Endothelial cell of umbilical vein (primary cell): ENCODE measurements at regions not wholly inside any gene's neighbourhood (a gene's known extent, or its start where the extent isn't known, plus 50 kb on each side); places are given as distances from the start of the nearest gene placed in this dataset.

Experiments used
- BruUV-seq: library from RNA; stranded (reverse); fragments of 400-500 nt; replicated peaks from 2 replicates; lab custom pipeline; 2021; lab: Mats Ljungman, UMichigan
- CTCF ChIA-PET: fragments of 300-600, 350-600 bp; sonication (Branson Sonifier 250); formaldehyde crosslinking; loops from one replicate; lab custom pipeline; 2021; ENCODE audit warnings: antibody characterized with exemption, inconsistent platforms; lab: Charles Lee
- POLR2A ChIA-PET: fragments of 300-600, 350-600 bp; sonication (Branson Sonifier 250); formaldehyde crosslinking; loops from one replicate; lab custom pipeline; 2021; ENCODE audit warnings: antibody characterized with exemption, inconsistent platforms; lab: Charles Lee
- DNase-seq: peaks from one replicate; pipeline ENCODE4 v3.0.0-alpha.2; 2011; ENCODE audit warnings: low read depth, low spot score
- FAIRE-seq: peaks from 2 replicates; lab custom pipeline; 2011; peaks lifted over from hg19 to GRCh38; lab: Jason Lieb, UNC
- H2AFZ ChIP-seq: 2 replicates; pipeline ENCODE4 v1.6.0; 2012; ENCODE audit warnings: low read depth, low read length, control low read depth, inconsistent platforms
- H3K27ac ChIP-seq: 2 replicates; pipeline ENCODE4 v1.5.1; 2011; ENCODE audit warnings: low read depth, mild to moderate bottlenecking, control low read depth, low read length, moderate library complexity; ENCODE audit not compliant: insufficient read depth
- H3K27me3 ChIP-seq, 2 experiments: 2 replicates each; pipeline versions ENCODE4 v1.6.0 to v1.6.1; 2011; ENCODE audit warnings: low read length in 2 of 2, mixed read lengths in 1 of 2; ENCODE audit not compliant: control insufficient read depth in 2 of 2, insufficient read depth in 2 of 2
- H3K36me3 ChIP-seq, 2 experiments: 2 replicates in 1 of 2; 3 replicates in 1 of 2; pipeline ENCODE4 v1.5.1; 2011; ENCODE audit warnings: low read length in 2 of 2, mild to moderate bottlenecking in 1 of 2, moderate library complexity in 1 of 2; ENCODE audit not compliant: control insufficient read depth in 2 of 2, insufficient read depth in 2 of 2; ENCODE audit errors: extremely low read depth in 1 of 2
- H3K4me1 ChIP-seq: 3 replicates; pipeline ENCODE4 v1.5.1; 2011; ENCODE audit warnings: mild to moderate bottlenecking, low read length; ENCODE audit not compliant: control insufficient read depth, insufficient read depth; ENCODE audit errors: extremely low read depth
- H3K4me2 ChIP-seq: 2 replicates; pipeline ENCODE4 v1.6.1; 2011; ENCODE audit warnings: low read length, control low read depth, mixed read lengths; ENCODE audit not compliant: insufficient read depth
- H3K4me3 ChIP-seq, 3 experiments: fragments of 200-600 bp in 1 of 3; sonication (generic), shearing (Covaris generic) in 1 of 3; replicated peaks in 1 of 3; 2 replicates each; pipeline ENCODE4 v1.5.1; 2011 to 2016; ENCODE audit warnings: control low read depth in 3 of 3, low read length in 3 of 3, mild to moderate bottlenecking in 2 of 3, inconsistent platforms in 1 of 3, low read depth in 1 of 3, moderate library complexity in 1 of 3; ENCODE audit not compliant: insufficient read depth in 1 of 3
- H3K79me2 ChIP-seq: 2 replicates; pipeline ENCODE4 v1.6.0; 2012; ENCODE audit warnings: low read length, inconsistent platforms; ENCODE audit not compliant: control insufficient read depth, insufficient read depth
- H3K9ac ChIP-seq: replicated peaks from 2 replicates; pipeline ENCODE3; 2011; ENCODE audit warnings: low read length, control low read depth; ENCODE audit not compliant: insufficient read depth; ENCODE audit errors: extremely low read depth
- H3K9me1 ChIP-seq: replicated peaks from 3 replicates; pipeline ENCODE4 v1.6.0; 2011; ENCODE audit warnings: mild to moderate bottlenecking, low read length; ENCODE audit not compliant: control insufficient read depth, insufficient read depth; ENCODE audit errors: extremely low read depth
- H3K9me3 ChIP-seq: replicated peaks from 2 replicates; pipeline ENCODE4 v1.5.1; 2012; ENCODE audit warnings: low read length, inconsistent platforms; ENCODE audit not compliant: control insufficient read depth, insufficient read depth
- H4K20me1 ChIP-seq: replicated peaks from 2 replicates; pipeline ENCODE3; 2011; ENCODE audit warnings: mild to moderate bottlenecking, low read length; ENCODE audit not compliant: control insufficient read depth, insufficient read depth; ENCODE audit errors: extremely low read depth
- EZH2 ChIP-seq: IDR thresholded peaks from 2 replicates; pipeline ENCODE4 v1.6.1; 2012; ENCODE audit warnings: borderline replicate concordance, low read depth, mild to moderate bottlenecking, moderate library complexity, low read length, inconsistent platforms; ENCODE audit not compliant: severe bottlenecking
- FOS ChIP-seq: IDR thresholded peaks from 2 replicates; pipeline ENCODE4 v1.6.1; 2011; ENCODE audit warnings: mild to moderate bottlenecking, low read length, moderate library complexity, borderline replicate concordance; ENCODE audit not compliant: insufficient read depth
- GATA2 ChIP-seq: IDR thresholded peaks from 2 replicates; pipeline ENCODE4 v1.7.0; 2011; ENCODE audit warnings: low read depth, mild to moderate bottlenecking, moderate library complexity, mixed read lengths, low read length; ENCODE audit not compliant: insufficient read length, insufficient read depth
- JUN ChIP-seq: IDR thresholded peaks from 2 replicates; pipeline ENCODE4 v1.6.1; 2011; ENCODE audit warnings: borderline replicate concordance, low read depth; ENCODE audit not compliant: insufficient read length, insufficient read depth
- MAX ChIP-seq: IDR thresholded peaks from 2 replicates; pipeline ENCODE4 v1.6.1; 2011; ENCODE audit not compliant: insufficient read depth, insufficient read length
- MYC ChIP-seq: IDR thresholded peaks from one replicate; pipeline ENCODE4 v1.6.1; 2011; ENCODE audit warnings: mild to moderate bottlenecking, low read depth, low read length
- POLR2A ChIP-seq: IDR thresholded peaks from 2 replicates; pipeline ENCODE4 v1.6.1; 2012; ENCODE audit warnings: low read depth, mild to moderate bottlenecking, control low read depth, low read length
- POLR2AphosphoS5 ChIP-seq: IDR thresholded peaks from 2 replicates; pipeline ENCODE4 v1.6.1; 2012; ENCODE audit warnings: low read depth, mild to moderate bottlenecking, control low read depth, low read length, moderate library complexity; ENCODE audit not compliant: insufficient read depth
- dilution Hi-C: fragments of 300-500 bp; cut with MboI; formaldehyde crosslinking; loops from one replicate; pipeline ENCODE4 v1.15.0; 2019; ENCODE audit warnings: low sequenced_read_pairs; ENCODE audit not compliant: extremely low pct_ligation_motif_present
- intact Hi-C: fragments of 100-400 bp; cut with micrococcal nuclease; formaldehyde crosslinking; loops from one replicate; pipeline ENCODE4 v1.10.0; 2022
- TF ChIP-seq, protein P1 (sequence below), 2 donors: IDR thresholded peaks; 1 replicate in 1 of 2; 2 replicates in 1 of 2; pipeline ENCODE4 v1.5.1; 2011; ENCODE audit warnings: low read length in 2 of 2, mild to moderate bottlenecking in 2 of 2, moderate library complexity in 2 of 2, control low read depth in 1 of 2, inconsistent platforms in 1 of 2, low read depth in 1 of 2; ENCODE audit not compliant: insufficient read depth in 1 of 2; ENCODE audit errors: extremely low read depth in 1 of 2

- Histone ChIP-seq H3K4me2 (no peak overlapping the region), H3K4me1 (no peaks in the 10 kb centered on the region), H3K9ac (no peak overlapping the region), H3K4me3 (no peak overlapping the region), H3K27ac (no peak overlapping the region), H2AFZ (no peak overlapping the region), H3K9me1 (no peaks in the 10 kb centered on the region), H3K36me3 (no peaks in the 10 kb centered on the region), H4K20me1 (no peaks in the 10 kb centered on the region), H3K9me3 (peaks cover 8% of the 10 kb centered on the region), H3K79me2 (no peaks in the 10 kb centered on the region), H3K27me3 (no peaks in the 10 kb centered on the region)
- dilution Hi-C loops (no loop called here), intact Hi-C loops (no loop called here)
- TF ChIP-seq MYC, result no peak
- no peak for TF ChIP-seq EZH2
- no peak for TF ChIP-seq POLR2AphosphoS5
- no peak for TF ChIP-seq FOS
- no peak for TF ChIP-seq GATA2
- no peak for TF ChIP-seq POLR2A
- no peak for TF ChIP-seq MAX
- TF ChIP-seq JUN, result no peak
- TF ChIP-seq, protein P1, sequence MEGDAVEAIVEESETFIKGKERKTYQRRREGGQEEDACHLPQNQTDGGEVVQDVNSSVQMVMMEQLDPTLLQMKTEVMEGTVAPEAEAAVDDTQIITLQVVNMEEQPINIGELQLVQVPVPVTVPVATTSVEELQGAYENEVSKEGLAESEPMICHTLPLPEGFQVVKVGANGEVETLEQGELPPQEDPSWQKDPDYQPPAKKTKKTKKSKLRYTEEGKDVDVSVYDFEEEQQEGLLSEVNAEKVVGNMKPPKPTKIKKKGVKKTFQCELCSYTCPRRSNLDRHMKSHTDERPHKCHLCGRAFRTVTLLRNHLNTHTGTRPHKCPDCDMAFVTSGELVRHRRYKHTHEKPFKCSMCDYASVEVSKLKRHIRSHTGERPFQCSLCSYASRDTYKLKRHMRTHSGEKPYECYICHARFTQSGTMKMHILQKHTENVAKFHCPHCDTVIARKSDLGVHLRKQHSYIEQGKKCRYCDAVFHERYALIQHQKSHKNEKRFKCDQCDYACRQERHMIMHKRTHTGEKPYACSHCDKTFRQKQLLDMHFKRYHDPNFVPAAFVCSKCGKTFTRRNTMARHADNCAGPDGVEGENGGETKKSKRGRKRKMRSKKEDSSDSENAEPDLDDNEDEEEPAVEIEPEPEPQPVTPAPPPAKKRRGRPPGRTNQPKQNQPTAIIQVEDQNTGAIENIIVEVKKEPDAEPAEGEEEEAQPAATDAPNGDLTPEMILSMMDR (IDR thresholded peaks at IDR 0.05; ENCODE audit: extremely low read depth in 1 of 2, insufficient read depth in 1 of 2, low read depth in 1 of 2, low read length in 2 of 2), result no peak
- FAIRE-seq (no peak), DNase-seq (no peak)
- POLR2A ChIA-PET, result no interaction called here
- BruUV-seq, result no TSS peak
- CTCF ChIA-PET, result no interaction called here
These were observed 556.1 kb upstream of the AUTS2 start for GRCh38 chr7:69042138-69042537.
